ENCODE measurements at regions not wholly inside any gene's neighbourhood (a gene's known extent, or its start where the extent isn't known, plus 50 kb on each side); places are given as distances from the start of the nearest gene placed in this dataset.

GRCh38 chr5:62000646-62001045 lies 305.4 kb upstream of the KIF2A start:
- no peak overlapping the region for H3K4me3 ChIP-seq (ENCODE audit: low read length in 2 of 2)
- no peaks in the 10 kb centered on the region for H3K27me3 ChIP-seq (ENCODE audit: control insufficient read depth in 1 of 2, insufficient read depth in 2 of 2, low read length in 1 of 2)
- intact Hi-C loops (cut with DNase I), result no loop called here
- ATAC-seq (ENCODE audit: low FRiP score) (no peak), DNase-seq (no peak)
- H3K4me1 ChIP-seq (ENCODE audit: control insufficient read depth in 1 of 2, insufficient read depth in 2 of 2, low read length in 2 of 2), result no peaks in the 10 kb centered on the region
- H3K9me3 ChIP-seq (ENCODE audit: control insufficient read depth, low read length), result no peaks in the 10 kb centered on the region
- H3K27ac ChIP-seq (ENCODE audit: low read depth in 1 of 2, low read length in 2 of 2), result no peak overlapping the region
- no peaks in the 10 kb centered on the region for H3K36me3 ChIP-seq (ENCODE audit: control insufficient read depth in 1 of 2, insufficient read depth in 2 of 2, low read length in 1 of 2)

- H3K4me3 ChIP-seq (ENCODE audit: low read length in 2 of 2), result no peak overlapping the region
- no peaks in the 10 kb centered on the region for H3K9me3 ChIP-seq (ENCODE audit: control insufficient read depth, low read length)
- DNase-seq, result no peak
- no peaks in the 10 kb centered on the region for H3K36me3 ChIP-seq (ENCODE audit: control insufficient read depth in 1 of 2, insufficient read depth in 2 of 2, low read length in 1 of 2)
- intact Hi-C loops (cut with DNase I), result no loop called here
- ATAC-seq (ENCODE audit: low FRiP score), result no peak
- H3K27me3 ChIP-seq (ENCODE audit: control insufficient read depth in 1 of 2, insufficient read depth in 2 of 2, low read length in 1 of 2), result no peaks in the 10 kb centered on the region
- H3K27ac ChIP-seq (ENCODE audit: low read depth in 1 of 2, low read length in 2 of 2), result no peak overlapping the region
- H3K4me1 ChIP-seq (ENCODE audit: control insufficient read depth in 1 of 2, insufficient read depth in 2 of 2, low read length in 2 of 2), result no peaks in the 10 kb centered on the region
- WGBS, 2 donors, result 86 to 94% methylated on average over 1 of the region's 1 CpG
Observed at GRCh38 chr5:62001640-62002039, 304.4 kb upstream of the KIF2A start.

- Histone ChIP-seq H3K27ac (ENCODE audit: low read depth in 1 of 2, low read length in 2 of 2) (no peak overlapping the region), H3K9me3 (ENCODE audit: control insufficient read depth, low read length) (no peaks in the 10 kb centered on the region), H3K36me3 (ENCODE audit: control insufficient read depth in 1 of 2, insufficient read depth in 2 of 2, low read length in 1 of 2) (no peaks in the 10 kb centered on the region), H3K4me1 (ENCODE audit: control insufficient read depth in 1 of 2, insufficient read depth in 2 of 2, low read length in 2 of 2) (no peaks in the 10 kb centered on the region), H3K4me3 (ENCODE audit: low read length in 2 of 2) (no peak overlapping the region), H3K27me3 (ENCODE audit: control insufficient read depth in 1 of 2, insufficient read depth in 2 of 2, low read length in 1 of 2) (no peaks in the 10 kb centered on the region)
- ATAC-seq (ENCODE audit: low FRiP score), result no peak
- intact Hi-C loops (cut with DNase I), result no loop called here
- WGBS, 2 donors, result 56 to 60% methylated on average over 2 of the region's 2 CpGs
- no peak for DNase-seq
Observed at GRCh38 chr5:62002436-62002835, 303.6 kb upstream of the KIF2A start.

- Histone ChIP-seq H3K9me3 (ENCODE audit: control insufficient read depth, low read length) (no peaks in the 10 kb centered on the region), H3K4me3 (ENCODE audit: low read length in 2 of 2) (no peak overlapping the region), H3K4me1 (ENCODE audit: control insufficient read depth in 1 of 2, insufficient read depth in 2 of 2, low read length in 2 of 2) (no peaks in the 10 kb centered on the region), H3K27ac (ENCODE audit: low read depth in 1 of 2, low read length in 2 of 2) (no peak overlapping the region), H3K36me3 (ENCODE audit: control insufficient read depth in 1 of 2, insufficient read depth in 2 of 2, low read length in 1 of 2) (no peaks in the 10 kb centered on the region), H3K27me3 (ENCODE audit: control insufficient read depth in 1 of 2, insufficient read depth in 2 of 2, low read length in 1 of 2) (no peaks in the 10 kb centered on the region)
- intact Hi-C loops (cut with DNase I), result no loop called here
- no peak for ATAC-seq (ENCODE audit: low FRiP score)
- DNase-seq, result no peak
- WGBS, 2 donors, result 94 to 100% methylated on average over 2 of the region's 2 CpGs
Observed at GRCh38 chr5:62005551-62005950, 300.5 kb upstream of the KIF2A start.

- no peaks in the 10 kb centered on the region for H3K27me3 ChIP-seq (ENCODE audit: control insufficient read depth in 1 of 2, insufficient read depth in 2 of 2, low read length in 1 of 2)
- H3K27ac ChIP-seq (ENCODE audit: low read depth in 1 of 2, low read length in 2 of 2), result no peak overlapping the region
- H3K9me3 ChIP-seq (ENCODE audit: control insufficient read depth, low read length), result no peaks in the 10 kb centered on the region
- H3K4me3 ChIP-seq (ENCODE audit: low read length in 2 of 2), result no peak overlapping the region
- H3K36me3 ChIP-seq (ENCODE audit: control insufficient read depth in 1 of 2, insufficient read depth in 2 of 2, low read length in 1 of 2), result no peaks in the 10 kb centered on the region
- 73 to 78% methylated on average over 3 of the region's 3 CpGs for WGBS, 2 donors
- intact Hi-C loops (cut with DNase I), result no loop called here
- H3K4me1 ChIP-seq (ENCODE audit: control insufficient read depth in 1 of 2, insufficient read depth in 2 of 2, low read length in 2 of 2), result no peaks in the 10 kb centered on the region
- no peak for DNase-seq
- no peak for ATAC-seq (ENCODE audit: low FRiP score)
Observed at GRCh38 chr5:62007457-62007856, 298.5 kb upstream of the KIF2A start.

GRCh38 chr5:62011089-62011664 lies 294.8 kb upstream of the KIF2A start:
- Histone ChIP-seq H3K4me1 (ENCODE audit: control insufficient read depth in 1 of 2, insufficient read depth in 2 of 2, low read length in 2 of 2) (no peaks in the 10 kb centered on the region), H3K36me3 (ENCODE audit: control insufficient read depth in 1 of 2, insufficient read depth in 2 of 2, low read length in 1 of 2) (no peaks in the 10 kb centered on the region), H3K9me3 (ENCODE audit: control insufficient read depth, low read length) (no peaks in the 10 kb centered on the region), H3K4me3 (ENCODE audit: low read length in 2 of 2) (no peak overlapping the region), H3K27me3 (ENCODE audit: control insufficient read depth in 1 of 2, insufficient read depth in 2 of 2, low read length in 1 of 2) (no peaks in the 10 kb centered on the region), H3K27ac (ENCODE audit: low read depth in 1 of 2, low read length in 2 of 2) (no peak overlapping the region)
- 72 to 78% methylated on average over 5 of the region's 5 CpGs for WGBS, 2 donors
- intact Hi-C loops (cut with DNase I), result no loop called here
- ATAC-seq (ENCODE audit: low FRiP score) (no peak), DNase-seq (no peak)

- H3K4me1 ChIP-seq (ENCODE audit: control insufficient read depth in 1 of 2, insufficient read depth in 2 of 2, low read length in 2 of 2), result no peaks in the 10 kb centered on the region
- no peak for DNase-seq
- H3K9me3 ChIP-seq (ENCODE audit: control insufficient read depth, low read length), result no peaks in the 10 kb centered on the region
- 67 to 72% methylated on average over 1 of the region's 1 CpG for WGBS, 2 donors
- ATAC-seq (ENCODE audit: low FRiP score), result peak; percentile 30
- H3K27ac ChIP-seq (ENCODE audit: low read depth in 1 of 2, low read length in 2 of 2), result no peak overlapping the region
- no peak overlapping the region for H3K4me3 ChIP-seq (ENCODE audit: low read length in 2 of 2)
- no peaks in the 10 kb centered on the region for H3K36me3 ChIP-seq (ENCODE audit: control insufficient read depth in 1 of 2, insufficient read depth in 2 of 2, low read length in 1 of 2)
- intact Hi-C loops (cut with DNase I), result no loop called here
- H3K27me3 ChIP-seq (ENCODE audit: control insufficient read depth in 1 of 2, insufficient read depth in 2 of 2, low read length in 1 of 2), result no peaks in the 10 kb centered on the region
Observed at GRCh38 chr5:62017092-62017491, 288.9 kb upstream of the KIF2A start.

GRCh38 chr5:62029303-62029702 lies 276.7 kb upstream of the KIF2A start:
- Histone ChIP-seq H3K27me3 (ENCODE audit: control insufficient read depth in 1 of 2, insufficient read depth in 2 of 2, low read length in 1 of 2) (peaks cover 0 to 2% of the 10 kb centered on the region in 2 donors), H3K4me3 (ENCODE audit: low read length in 2 of 2) (no peak overlapping the region), H3K36me3 (ENCODE audit: control insufficient read depth in 1 of 2, insufficient read depth in 2 of 2, low read length in 1 of 2) (no peaks in the 10 kb centered on the region), H3K27ac (ENCODE audit: low read depth in 1 of 2, low read length in 2 of 2) (no peak overlapping the region), H3K4me1 (ENCODE audit: control insufficient read depth in 1 of 2, insufficient read depth in 2 of 2, low read length in 2 of 2) (no peaks in the 10 kb centered on the region), H3K9me3 (ENCODE audit: control insufficient read depth, low read length) (no peaks in the 10 kb centered on the region)
- 78 to 83% methylated on average over 2 of the region's 2 CpGs for WGBS, 2 donors
- ATAC-seq (ENCODE audit: low FRiP score) (no peak), DNase-seq (no peak)
- intact Hi-C loops (cut with DNase I), result no loop called here

- 79 to 81% methylated on average over 2 of the region's 2 CpGs for WGBS, 2 donors
- Histone ChIP-seq H3K27me3 (ENCODE audit: control insufficient read depth in 1 of 2, insufficient read depth in 2 of 2, low read length in 1 of 2) (peaks cover 0 to 2% of the 10 kb centered on the region in 2 donors), H3K4me1 (ENCODE audit: control insufficient read depth in 1 of 2, insufficient read depth in 2 of 2, low read length in 2 of 2) (no peaks in the 10 kb centered on the region), H3K9me3 (ENCODE audit: control insufficient read depth, low read length) (no peaks in the 10 kb centered on the region), H3K27ac (ENCODE audit: low read depth in 1 of 2, low read length in 2 of 2) (no peak overlapping the region), H3K36me3 (ENCODE audit: control insufficient read depth in 1 of 2, insufficient read depth in 2 of 2, low read length in 1 of 2) (no peaks in the 10 kb centered on the region), H3K4me3 (ENCODE audit: low read length in 2 of 2) (no peak overlapping the region)
- intact Hi-C loops (cut with DNase I), result no loop called here
- DNase-seq (no peak), ATAC-seq (ENCODE audit: low FRiP score) (no peak)
Observed at GRCh38 chr5:62030326-62030725, 275.7 kb upstream of the KIF2A start.
